Activated CD4-positive, alpha-beta T cell treated with anti-CD3 and anti-CD28 coated beads, Interleukin-2, amount 10 ng/mL, durations not matched to agents 24 days and 14 days (primary cell): ENCODE measurements at regions not wholly inside any gene's neighbourhood (a gene's known extent, or its start where the extent isn't known, plus 50 kb on each side); places are given as distances from the start of the nearest gene placed in this dataset.
"Not testable (repeated sequence)": the region's sequence is repeated elsewhere in the genome, so short reads cannot be mapped to it uniquely, and the experiment has no call there.

Experiments used
- DNase-seq: peaks from one replicate; pipeline ENCODE4 v3.0.0; 2022
- H3K27ac Mint-ChIP-seq: one replicate; pipeline ENCODE4 v1.8.0; 2022; ENCODE audit warnings: mild to moderate bottlenecking, mixed read lengths
- H3K27me3 Mint-ChIP-seq: one replicate; pipeline ENCODE4 v1.8.0; 2022; ENCODE audit warnings: mixed read lengths
- H3K36me3 Mint-ChIP-seq: one replicate; pipeline ENCODE4 v1.8.0; 2022; ENCODE audit warnings: low read depth, mild to moderate bottlenecking, mixed read lengths
- H3K4me1 Mint-ChIP-seq: one replicate; pipeline ENCODE4 v1.8.0; 2021; ENCODE audit warnings: mixed read lengths
- H3K4me3 Mint-ChIP-seq: one replicate; pipeline ENCODE4 v1.8.0; 2022; ENCODE audit warnings: mild to moderate bottlenecking, moderate library complexity, mixed read lengths
- H3K9me3 Mint-ChIP-seq: one replicate; pipeline ENCODE4 v1.8.0; 2021; ENCODE audit warnings: mixed read lengths
- intact Hi-C: fragments of 100-400 bp; cut with micrococcal nuclease; formaldehyde crosslinking; loops from one replicate; pipeline ENCODE4 v1.15.1; 2023

- H3K36me3 Mint-ChIP-seq, H3K27ac Mint-ChIP-seq, H3K9me3 Mint-ChIP-seq, DNase-seq, intact Hi-C loops, H3K27me3 Mint-ChIP-seq, H3K4me1 Mint-ChIP-seq, H3K4me3 Mint-ChIP-seq: not testable (repeated sequence)
These were observed 107.3 kb upstream of the IKBKE start for GRCh38 chr1:206362994-206363393.

GRCh38 chr1:206365271-206365670, 105.0 kb upstream of the IKBKE start:
- H3K36me3 Mint-ChIP-seq, H3K4me3 Mint-ChIP-seq, H3K27me3 Mint-ChIP-seq, intact Hi-C loops, H3K9me3 Mint-ChIP-seq, H3K27ac Mint-ChIP-seq, DNase-seq, H3K4me1 Mint-ChIP-seq: not testable (repeated sequence)

- H3K36me3 Mint-ChIP-seq, H3K27me3 Mint-ChIP-seq, H3K27ac Mint-ChIP-seq, H3K9me3 Mint-ChIP-seq, H3K4me3 Mint-ChIP-seq, H3K4me1 Mint-ChIP-seq, intact Hi-C loops, DNase-seq: not testable (repeated sequence)
These were observed 104.1 kb upstream of the IKBKE start for GRCh38 chr1:206366131-206366530.

GRCh38 chr1:206366772-206367171, 103.5 kb upstream of the IKBKE start:
- intact Hi-C loops, H3K27ac Mint-ChIP-seq: not testable (repeated sequence)

GRCh38 chr1:206367955-206368622, 102.2 kb upstream of the IKBKE start:
- H3K27me3 Mint-ChIP-seq, H3K4me1 Mint-ChIP-seq, DNase-seq, H3K27ac Mint-ChIP-seq, H3K9me3 Mint-ChIP-seq, intact Hi-C loops, H3K36me3 Mint-ChIP-seq, H3K4me3 Mint-ChIP-seq: not testable (repeated sequence)

More at GRCh38 chr1:206366772-206367171, 103.5 kb upstream of the IKBKE start:
- H3K27me3 Mint-ChIP-seq, DNase-seq, H3K4me3 Mint-ChIP-seq, H3K4me1 Mint-ChIP-seq, H3K9me3 Mint-ChIP-seq, H3K36me3 Mint-ChIP-seq: not testable (repeated sequence)

- peaks cover 12% of the 10 kb centered on the region for H3K36me3 Mint-ChIP-seq
- H3K27ac Mint-ChIP-seq, H3K27me3 Mint-ChIP-seq, H3K4me1 Mint-ChIP-seq, H3K4me3 Mint-ChIP-seq, H3K9me3 Mint-ChIP-seq, intact Hi-C loops, DNase-seq: not testable (repeated sequence)
These were observed 95.6 kb upstream of the IKBKE start for GRCh38 chr1:206374725-206375124.

- H3K27me3 Mint-ChIP-seq, H3K4me1 Mint-ChIP-seq, H3K4me3 Mint-ChIP-seq, DNase-seq, H3K9me3 Mint-ChIP-seq, intact Hi-C loops, H3K27ac Mint-ChIP-seq: not testable (repeated sequence)
- peaks cover 12% of the 10 kb centered on the region for H3K36me3 Mint-ChIP-seq
These were observed 94.7 kb upstream of the IKBKE start for GRCh38 chr1:206375552-206375951.

GRCh38 chr1:206378506-206378905, 91.8 kb upstream of the IKBKE start:
- peak overlapping the region; percentile 53 for H3K27ac Mint-ChIP-seq
- intact Hi-C loops, H3K4me3 Mint-ChIP-seq, H3K9me3 Mint-ChIP-seq, H3K27me3 Mint-ChIP-seq, H3K36me3 Mint-ChIP-seq: not testable (repeated sequence)
- peak; percentile 52 for DNase-seq
- H3K4me1 Mint-ChIP-seq, result peaks cover 10% of the 10 kb centered on the region

- intact Hi-C loops, H3K27ac Mint-ChIP-seq, H3K27me3 Mint-ChIP-seq, H3K4me1 Mint-ChIP-seq, DNase-seq, H3K4me3 Mint-ChIP-seq, H3K36me3 Mint-ChIP-seq, H3K9me3 Mint-ChIP-seq: not testable (repeated sequence)
These were observed 91.0 kb upstream of the IKBKE start for GRCh38 chr1:206379245-206379644.

GRCh38 chr1:206380163-206380790, 90.0 kb upstream of the IKBKE start:
- H3K36me3 Mint-ChIP-seq, H3K4me3 Mint-ChIP-seq, H3K27me3 Mint-ChIP-seq, H3K9me3 Mint-ChIP-seq, H3K4me1 Mint-ChIP-seq, intact Hi-C loops: not testable (repeated sequence)
- DNase-seq, result peak; percentile 58
- H3K27ac Mint-ChIP-seq, result peak overlapping the region; percentile 73

GRCh38 chr1:206380791-206381610, 89.3 kb upstream of the IKBKE start:
- H3K9me3 Mint-ChIP-seq, H3K36me3 Mint-ChIP-seq, H3K27me3 Mint-ChIP-seq, H3K4me1 Mint-ChIP-seq, intact Hi-C loops: not testable (repeated sequence)
- peak overlapping the region; percentile 95 for H3K27ac Mint-ChIP-seq
- H3K4me3 Mint-ChIP-seq, result peak overlapping the region; percentile 68
- peak; percentile 71 for DNase-seq

GRCh38 chr1:206384029-206384807, 86.1 kb upstream of the IKBKE start:
- DNase-seq, result peak; percentile 85
- intact Hi-C loops, H3K9me3 Mint-ChIP-seq, H3K36me3 Mint-ChIP-seq, H3K27me3 Mint-ChIP-seq, H3K4me3 Mint-ChIP-seq, H3K4me1 Mint-ChIP-seq: not testable (repeated sequence)
- H3K27ac Mint-ChIP-seq, result peak overlapping the region; percentile 84

- intact Hi-C loops, H3K36me3 Mint-ChIP-seq, H3K9me3 Mint-ChIP-seq, H3K4me3 Mint-ChIP-seq, H3K27ac Mint-ChIP-seq, H3K4me1 Mint-ChIP-seq, H3K27me3 Mint-ChIP-seq: not testable (repeated sequence)
- peak; percentile 8 for DNase-seq
These were observed 85.4 kb upstream of the IKBKE start for GRCh38 chr1:206384891-206385290.

GRCh38 chr1:206387631-206388030, 82.6 kb upstream of the IKBKE start:
- H3K9me3 Mint-ChIP-seq, DNase-seq, H3K27ac Mint-ChIP-seq, H3K4me3 Mint-ChIP-seq, H3K27me3 Mint-ChIP-seq, intact Hi-C loops, H3K4me1 Mint-ChIP-seq, H3K36me3 Mint-ChIP-seq: not testable (repeated sequence)
